ENCODE measurements at regions not wholly inside any gene's neighbourhood (a gene's known extent, or its start where the extent isn't known, plus 50 kb on each side); places are given as distances from the start of the nearest gene placed in this dataset.

- H3K4me1 Mint-ChIP-seq (ENCODE audit: low read depth), result no peaks in the 10 kb centered on the region
- ChIA-PET CTCF (no interaction called here), POLR2A (no interaction called here)
- H3K4me3 Mint-ChIP-seq, result no peak overlapping the region
- no peaks in the 10 kb centered on the region for H3K9me3 Mint-ChIP-seq
- H3K27ac Mint-ChIP-seq, result no peak overlapping the region
- no peak for DNase-seq
- intact Hi-C loops (cut with micrococcal nuclease), result loop anchor here (10.0 kb wide), 1 partner anchor 98 kb away; no protein-coding TSS in a partner anchor
- no peaks in the 10 kb centered on the region for H3K27me3 Mint-ChIP-seq
- no peaks in the 10 kb centered on the region for H3K36me3 Mint-ChIP-seq
These were observed 51.3 kb downstream of the KRTAP19-8 start for GRCh38 chr21:30986965-30987364.

GRCh38 chr21:30984889-30985288 lies 53.4 kb downstream of the KRTAP19-8 start:
- Mint-ChIP-seq H3K27me3 (no peaks in the 10 kb centered on the region), H3K9me3 (no peaks in the 10 kb centered on the region), H3K36me3 (no peaks in the 10 kb centered on the region), H3K27ac (no peak overlapping the region), H3K4me3 (no peak overlapping the region), H3K4me1 (ENCODE audit: low read depth) (no peaks in the 10 kb centered on the region)
- intact Hi-C loops (cut with micrococcal nuclease), result loop anchor here (10.0 kb wide), 1 partner anchor 100 kb away; no protein-coding TSS in a partner anchor
- ChIA-PET POLR2A (no interaction called here), CTCF (no interaction called here)
- DNase-seq, result no peak

- Mint-ChIP-seq H3K27me3 (no peaks in the 10 kb centered on the region), H3K9me3 (no peaks in the 10 kb centered on the region), H3K4me3 (no peak overlapping the region), H3K36me3 (no peaks in the 10 kb centered on the region), H3K4me1 (ENCODE audit: low read depth) (peaks cover 11% of the 10 kb centered on the region), H3K27ac (no peak overlapping the region)
- POLR2A ChIA-PET, result interaction anchor here (0.5 kb wide), 1 partner anchor 565 kb away, joined by 3 read pairs; no protein-coding TSS in a partner anchor
- CTCF ChIA-PET, result no interaction called here
- intact Hi-C loops (cut with micrococcal nuclease), result loop anchor here (10.0 kb wide), 1 partner anchor 103 kb away; no protein-coding TSS in a partner anchor
- no peak for DNase-seq
These were observed 56.9 kb downstream of the KRTAP19-8 start for GRCh38 chr21:30981403-30981802.

GRCh38 chr21:30979054-30979453 lies 59.2 kb downstream of the KRTAP19-8 start:
- ChIA-PET POLR2A (no interaction called here), CTCF (no interaction called here)
- no peaks in the 10 kb centered on the region for H3K9me3 Mint-ChIP-seq
- peaks cover 11% of the 10 kb centered on the region for H3K4me1 Mint-ChIP-seq (ENCODE audit: low read depth)
- H3K36me3 Mint-ChIP-seq, result no peaks in the 10 kb centered on the region
- H3K27me3 Mint-ChIP-seq, result no peaks in the 10 kb centered on the region
- no peak for DNase-seq
- no peak overlapping the region for H3K27ac Mint-ChIP-seq
- intact Hi-C loops (cut with micrococcal nuclease), result no loop called here
- H3K4me3 Mint-ChIP-seq, result no peak overlapping the region

GRCh38 chr21:30964283-30964682 lies 74.0 kb downstream of the KRTAP19-8 start:
- no peak overlapping the region for H3K4me3 Mint-ChIP-seq
- H3K27me3 Mint-ChIP-seq, result no peaks in the 10 kb centered on the region
- H3K36me3 Mint-ChIP-seq, result no peaks in the 10 kb centered on the region
- CTCF ChIA-PET, result no interaction called here
- no peaks in the 10 kb centered on the region for H3K9me3 Mint-ChIP-seq
- DNase-seq, result no peak
- no peak overlapping the region for H3K27ac Mint-ChIP-seq
- intact Hi-C loops (cut with micrococcal nuclease), result no loop called here
- H3K4me1 Mint-ChIP-seq (ENCODE audit: low read depth), result no peaks in the 10 kb centered on the region
- POLR2A ChIA-PET, result no interaction called here

GRCh38 chr21:30963502-30963901 lies 74.8 kb downstream of the KRTAP19-8 start:
- H3K9me3 Mint-ChIP-seq, result no peaks in the 10 kb centered on the region
- POLR2A ChIA-PET, result no interaction called here
- H3K27ac Mint-ChIP-seq, result no peak overlapping the region
- H3K4me1 Mint-ChIP-seq (ENCODE audit: low read depth), result no peaks in the 10 kb centered on the region
- no peaks in the 10 kb centered on the region for H3K36me3 Mint-ChIP-seq
- no peak for DNase-seq
- CTCF ChIA-PET, result no interaction called here
- intact Hi-C loops (cut with micrococcal nuclease), result no loop called here
- H3K27me3 Mint-ChIP-seq, result no peaks in the 10 kb centered on the region
- no peak overlapping the region for H3K4me3 Mint-ChIP-seq

- H3K4me3 Mint-ChIP-seq, result no peak overlapping the region
- no peaks in the 10 kb centered on the region for H3K4me1 Mint-ChIP-seq (ENCODE audit: low read depth)
- H3K27me3 Mint-ChIP-seq, result peaks cover 2% of the 10 kb centered on the region
- H3K27ac Mint-ChIP-seq, result no peak overlapping the region
- H3K36me3 Mint-ChIP-seq, result no peaks in the 10 kb centered on the region
- no peaks in the 10 kb centered on the region for H3K9me3 Mint-ChIP-seq
- ChIA-PET CTCF (no interaction called here), POLR2A (no interaction called here)
- DNase-seq, result no peak
- intact Hi-C loops (cut with micrococcal nuclease), result no loop called here
These were observed 76.3 kb downstream of the KRTAP19-8 start for GRCh38 chr21:30962013-30962412.

GRCh38 chr21:30958741-30959140 lies 77.4 kb upstream of the KRTAP11-1 start:
- H3K4me3 Mint-ChIP-seq, result no peak overlapping the region
- intact Hi-C loops (cut with micrococcal nuclease), result no loop called here
- H3K4me1 Mint-ChIP-seq (ENCODE audit: low read depth), result no peaks in the 10 kb centered on the region
- POLR2A ChIA-PET, result no interaction called here
- H3K36me3 Mint-ChIP-seq, result no peaks in the 10 kb centered on the region
- DNase-seq, result no peak
- H3K27me3 Mint-ChIP-seq, result peaks cover 2% of the 10 kb centered on the region
- no peaks in the 10 kb centered on the region for H3K9me3 Mint-ChIP-seq
- H3K27ac Mint-ChIP-seq, result no peak overlapping the region
- CTCF ChIA-PET, result interaction anchor here (0.6 kb wide), 1 partner anchor 373 kb away, joined by 3 read pairs; no protein-coding TSS in a partner anchor

- DNase-seq, result no peak
- Mint-ChIP-seq H3K9me3 (no peaks in the 10 kb centered on the region), H3K36me3 (no peaks in the 10 kb centered on the region), H3K27ac (no peak overlapping the region), H3K4me1 (ENCODE audit: low read depth) (no peaks in the 10 kb centered on the region), H3K27me3 (peaks cover 2% of the 10 kb centered on the region), H3K4me3 (no peak overlapping the region)
- intact Hi-C loops (cut with micrococcal nuclease), result no loop called here
- ChIA-PET CTCF (no interaction called here), POLR2A (no interaction called here)
These were observed 75.6 kb upstream of the KRTAP11-1 start for GRCh38 chr21:30957010-30957409.

- POLR2A ChIA-PET, result no interaction called here
- CTCF ChIA-PET, result no interaction called here
- no peak overlapping the region for H3K27ac Mint-ChIP-seq
- intact Hi-C loops (cut with micrococcal nuclease), result no loop called here
- H3K9me3 Mint-ChIP-seq, result no peaks in the 10 kb centered on the region
- no peaks in the 10 kb centered on the region for H3K36me3 Mint-ChIP-seq
- H3K27me3 Mint-ChIP-seq, result peaks cover 2% of the 10 kb centered on the region
- H3K4me1 Mint-ChIP-seq (ENCODE audit: low read depth), result no peaks in the 10 kb centered on the region
- no peak overlapping the region for H3K4me3 Mint-ChIP-seq
- no peak for DNase-seq
These were observed 72.2 kb upstream of the KRTAP11-1 start for GRCh38 chr21:30953605-30954004.

GRCh38 chr21:30947141-30947540 lies 65.8 kb upstream of the KRTAP11-1 start:
- Mint-ChIP-seq H3K4me1 (ENCODE audit: low read depth) (no peaks in the 10 kb centered on the region), H3K9me3 (no peaks in the 10 kb centered on the region), H3K4me3 (no peak overlapping the region), H3K36me3 (no peaks in the 10 kb centered on the region), H3K27ac (no peak overlapping the region), H3K27me3 (no peaks in the 10 kb centered on the region)
- intact Hi-C loops (cut with micrococcal nuclease), result no loop called here
- DNase-seq, result no peak
- POLR2A ChIA-PET, result no interaction called here
- CTCF ChIA-PET, result no interaction called here

- CTCF ChIA-PET, result no interaction called here
- peaks cover 1% of the 10 kb centered on the region for H3K27me3 Mint-ChIP-seq
- no peak overlapping the region for H3K27ac Mint-ChIP-seq
- no peak for DNase-seq
- no peaks in the 10 kb centered on the region for H3K4me1 Mint-ChIP-seq (ENCODE audit: low read depth)
- intact Hi-C loops (cut with micrococcal nuclease), result no loop called here
- H3K36me3 Mint-ChIP-seq, result no peaks in the 10 kb centered on the region
- H3K9me3 Mint-ChIP-seq, result no peaks in the 10 kb centered on the region
- POLR2A ChIA-PET, result no interaction called here
- H3K4me3 Mint-ChIP-seq, result no peak overlapping the region
These were observed 62.5 kb upstream of the KRTAP11-1 start for GRCh38 chr21:30943920-30944319.

- CTCF ChIA-PET, result no interaction called here
- no peak overlapping the region for H3K4me3 Mint-ChIP-seq
These were observed 61.9 kb upstream of the KRTAP11-1 start for GRCh38 chr21:30943243-30943642.

GRCh38 chr21:30942192-30942591 lies 60.8 kb upstream of the KRTAP11-1 start:
- Mint-ChIP-seq H3K4me3 (no peak overlapping the region), H3K27me3 (peaks cover 1% of the 10 kb centered on the region), H3K4me1 (ENCODE audit: low read depth) (no peaks in the 10 kb centered on the region), H3K27ac (no peak overlapping the region), H3K9me3 (no peaks in the 10 kb centered on the region), H3K36me3 (no peaks in the 10 kb centered on the region)
- ChIA-PET CTCF (no interaction called here), POLR2A (no interaction called here)
- intact Hi-C loops (cut with micrococcal nuclease), result no loop called here
- DNase-seq, result no peak

More at GRCh38 chr21:30943243-30943642, 61.9 kb upstream of the KRTAP11-1 start:
- peaks cover 1% of the 10 kb centered on the region for H3K27me3 Mint-ChIP-seq
- DNase-seq, result no peak
- intact Hi-C loops (cut with micrococcal nuclease), result no loop called here
- no peaks in the 10 kb centered on the region for H3K4me1 Mint-ChIP-seq (ENCODE audit: low read depth)
- no peaks in the 10 kb centered on the region for H3K36me3 Mint-ChIP-seq
- POLR2A ChIA-PET, result no interaction called here
- H3K27ac Mint-ChIP-seq, result no peak overlapping the region
- H3K9me3 Mint-ChIP-seq, result no peaks in the 10 kb centered on the region

Measured in activated CD4-positive, alpha-beta memory T cell treated with anti-CD3 and anti-CD28 coated beads for 36 hours (primary cell).